ENCODE measurements at regions not wholly inside any gene's neighbourhood (a gene's known extent, or its start where the extent isn't known, plus 50 kb on each side); places are given as distances from the start of the nearest gene placed in this dataset.

GRCh38 chr13:111844222-111844671 lies 222.7 kb upstream of the SOX1 start:
- DNase-seq: no peak

GRCh38 chr13:111844682-111845081 lies 222.3 kb upstream of the SOX1 start:
- DNase-seq: no peak

GRCh38 chr13:111845621-111846351 lies 221.2 kb upstream of the SOX1 start:
- peak; percentile 41 for DNase-seq

- DNase-seq: peak; percentile 94
Measured at GRCh38 chr13:111846391-111847159, 220.4 kb upstream of the SOX1 start.

- no peak for DNase-seq
Measured at GRCh38 chr13:111847964-111848363, 219.0 kb upstream of the SOX1 start.

- no peak for DNase-seq
Measured at GRCh38 chr13:111850458-111850857, 216.5 kb upstream of the SOX1 start.

GRCh38 chr13:111850976-111851375 lies 216.0 kb upstream of the SOX1 start:
- no peak for DNase-seq

GRCh38 chr13:111852725-111853518 lies 214.0 kb upstream of the SOX1 start:
- peak; percentile 51 for DNase-seq

GRCh38 chr13:111853721-111854120 lies 213.2 kb upstream of the SOX1 start:
- DNase-seq: peak; percentile 98

GRCh38 chr13:111854403-111854802 lies 212.5 kb upstream of the SOX1 start:
- DNase-seq: peak; percentile 21

GRCh38 chr13:111855191-111855590 lies 211.8 kb upstream of the SOX1 start:
- DNase-seq: no peak

- DNase-seq: no peak
Measured at GRCh38 chr13:111855786-111856185, 211.2 kb upstream of the SOX1 start.

- DNase-seq: no peak
Measured at GRCh38 chr13:111856571-111856970, 210.4 kb upstream of the SOX1 start.

- DNase-seq: no peak
Measured at GRCh38 chr13:111857336-111857735, 209.6 kb upstream of the SOX1 start.

- DNase-seq: no peak
Measured at GRCh38 chr13:111857846-111858560, 208.9 kb upstream of the SOX1 start.

- DNase-seq: no peak
Measured at GRCh38 chr13:111858571-111858970, 208.4 kb upstream of the SOX1 start.

GRCh38 chr13:111859354-111860230 lies 207.4 kb upstream of the SOX1 start:
- no peak for DNase-seq

- no peak for DNase-seq
Measured at GRCh38 chr13:111860231-111860552, 206.8 kb upstream of the SOX1 start.

- DNase-seq: no peak
Measured at GRCh38 chr13:111861319-111861718, 205.6 kb upstream of the SOX1 start.

- no peak for DNase-seq
Measured at GRCh38 chr13:111861766-111862366, 205.1 kb upstream of the SOX1 start.

All from DMS153 (cell line).